Suprapubic skin (tissue), 3 donors: ENCODE measurements at regions not wholly inside any gene's neighbourhood (a gene's known extent, or its start where the extent isn't known, plus 50 kb on each side); places are given as distances from the start of the nearest gene placed in this dataset.

Source experiments
- CTCF ChIP-seq, 2 donors: fragments of 200-600 bp in 1 of 2; fragments of 450-650 bp in 1 of 2; sonication (generic) in 1 of 2; IDR thresholded peaks; one replicate each; pipeline ENCODE4 v1.5.1; 2016 to 2019; ENCODE audit warnings: antibody characterized with exemption in 2 of 2, mild to moderate bottlenecking in 1 of 2, moderate library complexity in 1 of 2
- POLR2A ChIP-seq, 2 donors: fragments of 450-650 bp; IDR thresholded peaks; one replicate each; pipeline ENCODE4 v1.6.1; 2017; ENCODE audit warnings: antibody characterized with exemption in 2 of 2, mild to moderate bottlenecking in 2 of 2, moderate library complexity in 2 of 2

GRCh38 chr7:110281362-110281761 lies 809.6 kb upstream of the LRRN3 start:
- TF ChIP-seq POLR2A (IDR thresholded peaks at IDR 0.05) (no peak), CTCF (IDR thresholded peaks at IDR 0.05) (no peak)
